ENCODE measurements at regions not wholly inside any gene's neighbourhood (a gene's known extent, or its start where the extent isn't known, plus 50 kb on each side); places are given as distances from the start of the nearest gene placed in this dataset.

DNA sequence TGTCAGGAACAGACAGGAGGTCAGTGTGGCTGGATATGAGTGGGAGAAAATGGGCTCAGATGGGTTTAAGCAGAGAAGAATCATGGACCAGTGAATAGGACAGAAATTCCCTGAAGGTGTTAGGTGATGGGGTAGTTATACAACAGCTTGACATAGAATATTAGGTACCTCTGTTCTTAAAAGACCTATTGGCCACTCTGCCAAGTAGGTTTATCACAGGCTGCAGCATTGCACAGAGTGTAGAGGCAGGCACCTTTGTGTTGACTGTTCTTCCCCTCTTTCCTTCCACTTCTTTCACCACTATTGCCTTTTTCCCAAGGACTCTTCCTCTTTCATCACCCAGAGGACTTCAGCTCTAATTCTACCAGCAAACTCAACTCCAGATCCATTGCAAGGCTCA, 274.4 kb downstream of the CDCA7 start:
- peaks cover 5% of the 10 kb centered on the region for H3K4me1 ChIP-seq (ENCODE audit: control insufficient read depth, insufficient read depth, low read length)
- H3K27me3 ChIP-seq (ENCODE audit: control insufficient read depth, insufficient read depth, low read length, poor library complexity, severe bottlenecking): no peaks in the 10 kb centered on the region
- no peak overlapping the region for H3K27ac ChIP-seq (ENCODE audit: insufficient read depth, low read depth, low read length, poor library complexity, severe bottlenecking)
- no peaks in the 10 kb centered on the region for H3K36me3 ChIP-seq (ENCODE audit: control insufficient read depth, insufficient read depth, low read length)
- no peak overlapping the region for H3K4me3 ChIP-seq (ENCODE audit: insufficient read depth, low read depth, low read length)
- no peaks in the 10 kb centered on the region for H3K9me3 ChIP-seq (ENCODE audit: control insufficient read depth, low read length)

DNA sequence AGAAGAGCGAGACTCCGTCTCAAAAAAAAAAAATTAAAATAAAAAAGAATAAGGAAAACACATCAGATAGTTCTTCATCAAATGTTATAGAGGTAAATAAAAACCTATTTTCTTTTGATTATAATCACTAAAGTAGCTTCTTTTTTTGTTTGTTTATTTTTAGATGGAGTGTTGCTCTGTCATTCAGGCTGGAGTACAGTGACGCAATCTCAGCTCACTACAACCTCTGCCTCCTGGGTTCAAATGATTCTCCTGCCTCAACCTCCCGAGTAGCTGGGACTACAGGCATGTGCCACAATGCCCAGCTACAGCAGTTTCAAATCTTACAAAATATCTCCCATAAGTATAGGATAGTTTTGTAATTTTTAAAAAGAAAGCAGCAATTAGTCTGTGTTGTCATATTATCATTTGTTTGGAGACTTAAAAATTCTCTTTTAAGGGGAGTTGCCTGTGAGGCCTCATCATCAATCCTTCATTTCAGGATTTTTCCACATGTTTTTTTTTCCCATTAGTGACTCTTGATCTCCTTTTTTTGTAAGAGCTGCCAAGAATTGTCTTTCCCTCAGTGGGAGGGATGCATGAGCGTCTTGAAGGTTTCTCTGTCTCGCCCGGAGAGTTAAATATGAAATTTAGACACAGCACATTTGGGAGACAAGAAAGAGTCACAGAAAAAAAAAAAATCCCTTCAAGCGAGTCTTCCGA, 275.9 kb downstream of the CDCA7 start:
- no peak overlapping the region for H3K4me3 ChIP-seq (ENCODE audit: insufficient read depth, low read depth, low read length)
- 72 to 80% methylated on average over 6 to 7 of the region's 9 CpGs for WGBS, 2 experiments
- peaks cover 5% of the 10 kb centered on the region for H3K4me1 ChIP-seq (ENCODE audit: control insufficient read depth, insufficient read depth, low read length)
- no peaks in the 10 kb centered on the region for H3K9me3 ChIP-seq (ENCODE audit: control insufficient read depth, low read length)
- H3K36me3 ChIP-seq (ENCODE audit: control insufficient read depth, insufficient read depth, low read length): no peaks in the 10 kb centered on the region
- H3K27ac ChIP-seq (ENCODE audit: insufficient read depth, low read depth, low read length, poor library complexity, severe bottlenecking): no peak overlapping the region
- no peaks in the 10 kb centered on the region for H3K27me3 ChIP-seq (ENCODE audit: control insufficient read depth, insufficient read depth, low read length, poor library complexity, severe bottlenecking)

DNA sequence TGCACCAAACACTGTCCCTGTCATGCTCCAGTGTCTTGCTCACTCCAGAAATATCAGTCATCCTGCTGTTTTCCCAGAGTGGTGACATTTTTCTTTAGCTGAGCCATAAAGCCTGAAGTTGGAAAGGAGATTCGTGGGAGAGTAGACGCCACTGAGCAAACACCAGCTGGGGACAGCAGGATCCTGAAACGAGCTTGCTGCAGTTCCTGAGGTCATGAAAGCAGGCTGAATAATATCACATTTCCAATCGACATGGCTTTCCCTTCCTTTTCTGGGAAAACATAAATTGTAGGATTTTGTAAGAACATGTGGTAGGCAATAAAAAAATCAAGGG, 276.4 kb downstream of the CDCA7 start:
- H3K4me3 ChIP-seq (ENCODE audit: insufficient read depth, low read depth, low read length): no peak overlapping the region
- H3K27me3 ChIP-seq (ENCODE audit: control insufficient read depth, insufficient read depth, low read length, poor library complexity, severe bottlenecking): no peaks in the 10 kb centered on the region
- H3K9me3 ChIP-seq (ENCODE audit: control insufficient read depth, low read length): no peaks in the 10 kb centered on the region
- WGBS, 2 experiments: 20 to 28% methylated on average over 4 of the region's 4 CpGs
- H3K4me1 ChIP-seq (ENCODE audit: control insufficient read depth, insufficient read depth, low read length): peaks cover 5% of the 10 kb centered on the region
- no peaks in the 10 kb centered on the region for H3K36me3 ChIP-seq (ENCODE audit: control insufficient read depth, insufficient read depth, low read length)
- H3K27ac ChIP-seq (ENCODE audit: insufficient read depth, low read depth, low read length, poor library complexity, severe bottlenecking): no peak overlapping the region

DNA sequence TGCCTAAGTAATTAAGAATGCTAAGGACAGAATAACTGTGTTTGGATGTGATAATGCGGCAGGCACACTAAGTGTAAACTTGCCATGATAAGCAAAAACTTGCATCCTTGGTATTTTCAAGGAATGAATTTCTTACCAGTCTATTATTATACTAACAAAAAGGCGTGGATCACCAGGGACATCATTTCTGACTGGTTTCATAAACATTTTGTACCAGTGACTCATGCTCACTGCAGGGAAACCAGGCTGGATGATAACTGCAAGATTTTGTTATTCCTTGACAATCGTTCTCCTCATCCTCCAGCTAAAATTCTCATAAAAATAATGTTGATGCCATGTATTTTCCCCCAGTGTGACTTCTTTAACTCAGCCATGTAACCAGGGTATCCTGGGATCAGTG, 289.5 kb downstream of the CDCA7 start:
- H3K27me3 ChIP-seq (ENCODE audit: control insufficient read depth, insufficient read depth, low read length, poor library complexity, severe bottlenecking): no peaks in the 10 kb centered on the region
- 92 to 97% methylated on average over 3 of the region's 3 CpGs for WGBS, 2 experiments

DNA sequence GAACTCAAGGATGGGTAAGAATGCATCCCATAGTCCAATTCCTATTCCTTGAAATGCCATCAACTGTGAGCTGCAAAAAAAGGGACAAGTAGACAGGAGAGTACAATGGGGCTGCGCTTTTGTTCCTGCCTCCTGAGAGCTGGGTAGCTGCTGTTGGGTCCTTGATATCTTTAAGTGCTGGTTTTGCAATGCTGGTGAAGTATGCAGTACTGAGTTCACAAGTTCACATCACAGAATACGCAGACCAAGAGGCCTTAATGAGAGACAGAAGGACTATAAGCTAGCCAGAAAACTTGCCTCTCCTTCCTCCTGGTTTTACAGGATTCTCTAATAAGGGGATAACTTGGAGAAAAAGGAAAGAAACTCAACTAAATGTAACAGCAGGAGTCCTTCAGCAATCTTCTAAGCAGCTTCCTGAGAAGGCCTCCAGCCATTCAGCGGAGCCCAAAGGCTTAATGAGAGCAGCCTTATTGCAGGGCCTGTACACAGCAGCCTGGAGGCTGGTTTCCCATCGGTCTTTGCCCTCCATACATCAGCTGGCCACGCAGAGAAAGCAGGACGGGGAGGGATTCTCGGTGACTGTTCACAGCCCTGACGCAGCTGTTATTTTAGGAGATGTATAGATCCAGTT, 293.1 kb downstream of the CDCA7 start:
- peaks cover 18% of the 10 kb centered on the region for H3K4me1 ChIP-seq (ENCODE audit: control insufficient read depth, insufficient read depth, low read length)
- no peaks in the 10 kb centered on the region for H3K27me3 ChIP-seq (ENCODE audit: control insufficient read depth, insufficient read depth, low read length, poor library complexity, severe bottlenecking)
- H3K27ac ChIP-seq (ENCODE audit: insufficient read depth, low read depth, low read length, poor library complexity, severe bottlenecking): peak overlapping the region; percentile 55
- 81% methylated on average over 8 of the region's 8 CpGs for WGBS, 2 experiments
- H3K4me3 ChIP-seq (ENCODE audit: insufficient read depth, low read depth, low read length): no peak overlapping the region
- no peaks in the 10 kb centered on the region for H3K9me3 ChIP-seq (ENCODE audit: control insufficient read depth, low read length)
- no peaks in the 10 kb centered on the region for H3K36me3 ChIP-seq (ENCODE audit: control insufficient read depth, insufficient read depth, low read length)

More for the DNA sequence above, 289.5 kb downstream of the CDCA7 start:
- Histone ChIP-seq H3K27ac (ENCODE audit: insufficient read depth, low read depth, low read length, poor library complexity, severe bottlenecking) (no peak overlapping the region), H3K36me3 (ENCODE audit: control insufficient read depth, insufficient read depth, low read length) (no peaks in the 10 kb centered on the region), H3K4me1 (ENCODE audit: control insufficient read depth, insufficient read depth, low read length) (peaks cover 14% of the 10 kb centered on the region), H3K4me3 (ENCODE audit: insufficient read depth, low read depth, low read length) (no peak overlapping the region), H3K9me3 (ENCODE audit: control insufficient read depth, low read length) (no peaks in the 10 kb centered on the region)

DNA sequence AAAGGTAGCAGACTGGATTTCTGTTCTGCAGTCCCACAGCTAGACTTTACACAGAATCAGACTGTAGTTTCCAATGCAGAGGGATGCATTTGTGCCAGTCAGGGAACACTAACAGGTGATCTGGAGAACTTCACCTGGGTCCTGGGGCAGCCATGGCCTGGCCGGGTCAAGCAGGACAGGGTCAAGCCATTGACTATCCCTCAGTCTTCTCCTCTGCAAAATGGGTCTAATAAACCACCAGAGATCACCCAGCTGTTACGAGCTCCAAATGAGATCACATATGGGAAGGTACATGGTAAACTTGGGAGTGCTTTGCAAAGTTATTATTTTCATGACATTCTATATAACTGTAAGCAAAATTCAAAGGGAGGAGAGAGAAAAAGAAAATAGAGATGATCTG, 294.1 kb downstream of the CDCA7 start:
- Histone ChIP-seq H3K27me3 (ENCODE audit: control insufficient read depth, insufficient read depth, low read length, poor library complexity, severe bottlenecking) (no peaks in the 10 kb centered on the region), H3K4me3 (ENCODE audit: insufficient read depth, low read depth, low read length) (no peak overlapping the region), H3K9me3 (ENCODE audit: control insufficient read depth, low read length) (no peaks in the 10 kb centered on the region), H3K36me3 (ENCODE audit: control insufficient read depth, insufficient read depth, low read length) (no peaks in the 10 kb centered on the region), H3K27ac (ENCODE audit: insufficient read depth, low read depth, low read length, poor library complexity, severe bottlenecking) (no peak overlapping the region), H3K4me1 (ENCODE audit: control insufficient read depth, insufficient read depth, low read length) (peaks cover 26% of the 10 kb centered on the region)
- 96 to 97% methylated on average over 1 to 2 of the region's 2 CpGs for WGBS, 2 experiments

DNA sequence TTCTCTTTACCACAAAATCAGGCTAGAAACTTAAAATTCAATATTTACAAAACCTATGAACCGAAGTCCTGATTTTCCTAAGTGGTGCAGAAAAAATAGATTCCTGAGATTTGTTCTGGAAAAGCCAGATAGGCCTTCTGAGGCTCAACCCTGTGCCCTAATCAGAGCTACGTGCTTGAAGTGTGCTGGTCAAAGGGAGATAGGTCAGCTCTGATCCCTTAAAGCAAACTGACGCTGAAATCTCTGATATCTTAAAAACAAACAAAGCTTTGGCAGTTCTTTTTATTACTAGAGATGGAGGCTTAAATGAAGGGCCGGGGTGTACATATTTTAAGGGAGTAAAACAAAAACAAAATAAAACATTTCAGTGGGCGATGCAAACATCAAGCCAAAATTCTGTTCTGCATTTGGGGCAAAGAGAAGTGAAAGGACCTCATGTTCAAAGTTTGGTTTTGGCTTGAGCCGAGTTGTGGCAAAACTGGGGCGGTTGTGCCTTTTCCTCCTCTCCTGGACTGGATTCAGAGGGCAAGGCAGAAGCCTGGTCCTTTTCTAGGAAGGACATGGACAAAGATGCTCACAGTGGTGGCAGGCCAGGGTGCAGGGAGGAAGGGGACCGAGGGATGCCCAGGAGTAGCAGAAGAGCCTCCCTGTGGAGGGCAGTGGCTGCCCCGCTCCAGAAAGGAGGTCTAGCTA, 295.0 kb downstream of the CDCA7 start:
- Histone ChIP-seq H3K27me3 (ENCODE audit: control insufficient read depth, insufficient read depth, low read length, poor library complexity, severe bottlenecking) (no peaks in the 10 kb centered on the region), H3K4me1 (ENCODE audit: control insufficient read depth, insufficient read depth, low read length) (peaks cover 26% of the 10 kb centered on the region), H3K36me3 (ENCODE audit: control insufficient read depth, insufficient read depth, low read length) (no peaks in the 10 kb centered on the region), H3K4me3 (ENCODE audit: insufficient read depth, low read depth, low read length) (no peak overlapping the region), H3K9me3 (ENCODE audit: control insufficient read depth, low read length) (no peaks in the 10 kb centered on the region), H3K27ac (ENCODE audit: insufficient read depth, low read depth, low read length, poor library complexity, severe bottlenecking) (no peak overlapping the region)
- WGBS, 2 experiments: 89 to 95% methylated on average over 9 of the region's 9 CpGs

DNA sequence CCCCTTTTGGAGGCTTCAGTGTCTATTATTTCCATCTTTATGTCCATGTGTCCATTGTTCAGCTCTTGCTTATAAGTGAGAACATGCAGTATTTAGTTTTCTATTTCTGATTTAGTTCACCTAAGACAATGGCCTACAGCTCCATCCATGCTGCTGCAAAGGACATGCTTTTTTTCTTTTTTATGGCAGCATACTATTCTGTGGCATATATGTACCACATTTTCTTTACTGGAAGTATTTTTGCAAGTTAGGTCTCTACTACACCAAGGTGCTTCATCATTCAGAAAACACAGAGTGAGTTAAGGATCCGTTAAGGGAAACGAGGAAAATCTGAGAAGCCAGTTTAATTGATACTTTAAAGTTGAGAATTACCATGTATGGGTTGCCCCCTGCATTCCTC, 297.2 kb downstream of the CDCA7 start:
- Histone ChIP-seq H3K9me3 (ENCODE audit: control insufficient read depth, low read length) (no peaks in the 10 kb centered on the region), H3K27ac (ENCODE audit: insufficient read depth, low read depth, low read length, poor library complexity, severe bottlenecking) (no peak overlapping the region), H3K4me3 (ENCODE audit: insufficient read depth, low read depth, low read length) (no peak overlapping the region), H3K27me3 (ENCODE audit: control insufficient read depth, insufficient read depth, low read length, poor library complexity, severe bottlenecking) (no peaks in the 10 kb centered on the region), H3K36me3 (ENCODE audit: control insufficient read depth, insufficient read depth, low read length) (no peaks in the 10 kb centered on the region), H3K4me1 (ENCODE audit: control insufficient read depth, insufficient read depth, low read length) (peaks cover 26% of the 10 kb centered on the region)
- 92 to 100% methylated on average over 2 of the region's 2 CpGs for WGBS, 2 experiments

DNA sequence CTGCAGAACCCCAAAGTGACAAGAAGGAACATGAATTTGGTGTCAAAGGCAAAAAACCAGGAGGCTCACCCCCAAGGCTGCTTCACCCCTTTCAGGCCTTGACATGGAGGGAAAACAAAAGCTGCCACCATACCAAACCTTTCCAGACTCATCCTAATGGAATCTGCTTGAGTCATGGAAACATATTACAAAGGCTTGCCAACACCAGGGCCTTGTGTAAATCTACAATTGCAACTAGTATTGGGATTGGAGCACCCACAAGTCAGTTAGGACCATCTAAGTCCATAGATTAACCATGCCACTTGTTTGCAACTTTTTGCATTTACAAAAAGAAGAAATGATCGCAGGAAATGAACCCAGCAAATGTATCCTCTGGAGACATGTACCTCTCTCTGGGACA, 297.6 kb downstream of the CDCA7 start:
- no peak overlapping the region for H3K27ac ChIP-seq (ENCODE audit: insufficient read depth, low read depth, low read length, poor library complexity, severe bottlenecking)
- H3K4me3 ChIP-seq (ENCODE audit: insufficient read depth, low read depth, low read length): no peak overlapping the region
- 93 to 100% methylated on average over 1 of the region's 1 CpG for WGBS, 2 experiments
- peaks cover 26% of the 10 kb centered on the region for H3K4me1 ChIP-seq (ENCODE audit: control insufficient read depth, insufficient read depth, low read length)
- H3K9me3 ChIP-seq (ENCODE audit: control insufficient read depth, low read length): no peaks in the 10 kb centered on the region
- H3K27me3 ChIP-seq (ENCODE audit: control insufficient read depth, insufficient read depth, low read length, poor library complexity, severe bottlenecking): no peaks in the 10 kb centered on the region
- H3K36me3 ChIP-seq (ENCODE audit: control insufficient read depth, insufficient read depth, low read length): no peaks in the 10 kb centered on the region

DNA sequence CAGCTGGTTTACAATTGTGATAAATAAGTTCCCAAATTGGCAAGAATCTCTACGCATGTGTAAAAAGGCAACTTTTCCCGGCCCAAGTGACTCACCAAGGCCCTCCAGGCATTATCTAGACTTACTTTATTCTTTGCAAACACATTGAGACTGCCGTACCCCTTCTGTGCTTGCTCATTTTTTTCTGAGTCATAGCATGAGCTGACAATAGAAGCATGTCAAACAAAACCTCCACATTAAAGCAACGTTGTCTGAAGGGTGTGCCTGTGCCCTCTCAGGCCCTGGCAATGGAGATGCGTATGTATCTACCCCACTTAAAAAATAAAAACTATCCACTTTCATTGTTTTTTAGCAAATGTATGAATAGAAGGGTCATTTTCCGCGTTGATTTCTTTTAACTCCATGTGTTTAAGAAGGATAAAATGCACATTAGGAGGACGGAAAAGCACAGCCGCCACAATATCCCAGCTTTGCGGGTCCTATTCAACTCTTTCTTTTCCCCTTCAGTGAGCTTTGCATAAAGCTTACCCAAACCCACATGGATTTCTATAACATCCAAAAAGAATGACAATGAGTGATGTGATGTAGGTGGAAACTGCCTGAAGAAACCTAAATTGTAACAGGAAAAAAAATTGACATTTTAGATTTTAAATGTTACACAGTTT, 298.2 kb downstream of the CDCA7 start:
- Histone ChIP-seq H3K36me3 (ENCODE audit: control insufficient read depth, insufficient read depth, low read length) (no peaks in the 10 kb centered on the region), H3K27me3 (ENCODE audit: control insufficient read depth, insufficient read depth, low read length, poor library complexity, severe bottlenecking) (no peaks in the 10 kb centered on the region), H3K4me1 (ENCODE audit: control insufficient read depth, insufficient read depth, low read length) (peaks cover 20% of the 10 kb centered on the region), H3K4me3 (ENCODE audit: insufficient read depth, low read depth, low read length) (no peak overlapping the region), H3K9me3 (ENCODE audit: control insufficient read depth, low read length) (no peaks in the 10 kb centered on the region), H3K27ac (ENCODE audit: insufficient read depth, low read depth, low read length, poor library complexity, severe bottlenecking) (peak overlapping the region; percentile 44)
- WGBS, 2 experiments: 63 to 69% methylated on average over 7 to 10 of the region's 10 CpGs
